NB4 (cell line): ENCODE measurements at regions not wholly inside any gene's neighbourhood (a gene's known extent, or its start where the extent isn't known, plus 50 kb on each side); places are given as distances from the start of the nearest gene placed in this dataset.

ENCODE experiments used
- CTCF ChIP-seq: IDR thresholded peaks from one replicate; pipeline ENCODE4 v1.5.1; 2012; ENCODE audit warnings: low read depth, low read length
- POLR2A ChIP-seq: IDR thresholded peaks from 2 replicates; pipeline ENCODE4 v1.6.1; 2011; ENCODE audit warnings: mild to moderate bottlenecking; ENCODE audit not compliant: insufficient read length; ENCODE audit errors: extremely low read depth

GRCh38 chr5:108504974-108505373 lies 123.1 kb upstream of the FBXL17 start:
- no peak for TF ChIP-seq CTCF
- TF ChIP-seq POLR2A = no peak
